WTC11 (cell line): ENCODE measurements at regions not wholly inside any gene's neighbourhood (a gene's known extent, or its start where the extent isn't known, plus 50 kb on each side); places are given as distances from the start of the nearest gene placed in this dataset.

Experiments
- CTCF ChIP-seq: fragments of 200-600 bp; IDR thresholded peaks from 2 replicates; pipeline ENCODE4 v1.8.0; 2022; ENCODE audit warnings: antibody characterized with exemption
- ETV6 ChIP-seq: sonication (generic); formaldehyde crosslinking; IDR thresholded peaks from 2 replicates; pipeline ENCODE4 v1.8.1; 2022; ENCODE audit warnings: mild to moderate bottlenecking, missing genetic modification reagents
- FOXP4 ChIP-seq: sonication (generic); formaldehyde crosslinking; IDR thresholded peaks from 2 replicates; pipeline ENCODE4 v1.8.0; 2022; ENCODE audit warnings: mild to moderate bottlenecking, missing genetic modification reagents
- NR1H2 ChIP-seq: sonication (generic); formaldehyde crosslinking; IDR thresholded peaks from 2 replicates; pipeline ENCODE4 v1.9.0; 2021; ENCODE audit warnings: mild to moderate bottlenecking, moderate library complexity, missing genetic modification reagents
- RELA ChIP-seq: sonication (generic); formaldehyde crosslinking; IDR thresholded peaks from 2 replicates; pipeline ENCODE4 v1.8.1; 2022; ENCODE audit warnings: missing genetic modification reagents, mild to moderate bottlenecking, borderline replicate concordance
- SP1 ChIP-seq: sonication (generic); formaldehyde crosslinking; conservative IDR thresholded peaks from 2 replicates; pipeline ENCODE4 v1.8.1; 2022; ENCODE audit warnings: missing genetic modification reagents

- no peak for TF ChIP-seq RELA (CRISPR knock-in tag)
- no peak for TF ChIP-seq ETV6 (CRISPR knock-in tag)
- TF ChIP-seq NR1H2 (CRISPR knock-in tag) = no peak
- no peak for TF ChIP-seq CTCF
- no peak for TF ChIP-seq FOXP4 (CRISPR knock-in tag)
- no peak for TF ChIP-seq SP1 (CRISPR knock-in tag)
Observed at GRCh38 chr10:9061871-9062270, 1007.4 kb downstream of the GATA3 start.
